ENCODE measurements at regions not wholly inside any gene's neighbourhood (a gene's known extent, or its start where the extent isn't known, plus 50 kb on each side); places are given as distances from the start of the nearest gene placed in this dataset.

- no peak for TF ChIP-seq POLR2AphosphoS5 (IDR thresholded peaks at IDR 0.05)
- TF ChIP-seq CTCF (IDR thresholded peaks at IDR 0.05): no peak
Observed at GRCh38 chr5:136522217-136522956, 157.0 kb upstream of the TRPC7 start.
